HG02678 (cell line): ENCODE measurements at regions not wholly inside any gene's neighbourhood (a gene's known extent, or its start where the extent isn't known, plus 50 kb on each side); places are given as distances from the start of the nearest gene placed in this dataset.

Experiments
- ATAC-seq: cut with Tn5 transposase; IDR thresholded peaks from one replicate; pipeline ENCODE4 v1.9.1; 2021; ENCODE audit warnings: mild to moderate bottlenecking, moderate library complexity; ENCODE audit not compliant: unreplicated experiment

DNA sequence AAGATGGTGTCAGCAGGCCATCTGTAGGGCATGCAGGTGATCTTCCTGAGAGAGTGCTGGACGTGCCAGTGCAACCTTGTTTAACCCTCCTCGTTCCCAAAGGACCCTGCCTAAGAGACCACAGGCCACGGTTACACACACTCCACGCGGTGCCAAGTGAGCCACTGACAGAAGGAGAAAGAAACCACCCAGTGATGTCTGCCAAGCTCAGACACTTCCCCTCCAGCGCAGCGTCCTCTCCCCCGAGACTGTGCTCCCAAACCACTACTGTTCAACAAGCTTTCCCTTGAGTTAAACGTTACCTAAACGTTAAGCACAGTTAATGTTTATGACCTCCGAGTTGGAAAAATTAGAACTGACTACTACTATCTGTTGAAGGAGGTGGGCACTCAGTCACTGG, 119.1 kb upstream of the NCK2 start:
- no peak for ATAC-seq

DNA sequence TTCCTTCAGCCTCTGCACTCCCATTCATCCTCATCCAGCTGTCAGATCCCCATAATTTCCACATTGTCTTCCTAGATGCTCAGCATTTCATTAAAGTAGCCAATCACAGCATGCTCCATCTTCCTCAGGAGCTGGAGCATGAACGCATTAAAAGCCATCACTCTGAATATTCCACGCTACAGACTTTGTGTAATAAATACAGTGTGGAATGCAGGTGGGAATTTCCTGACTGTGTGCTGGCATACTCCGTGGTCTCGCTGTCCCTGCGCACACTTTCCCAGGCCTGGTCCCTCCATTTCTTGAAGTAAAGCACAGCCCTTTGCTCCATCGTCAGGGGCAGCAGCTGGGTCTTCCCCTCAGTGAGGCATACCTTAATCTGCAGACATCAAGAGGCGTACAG, 123.7 kb upstream of the NCK2 start:
- no peak for ATAC-seq

DNA sequence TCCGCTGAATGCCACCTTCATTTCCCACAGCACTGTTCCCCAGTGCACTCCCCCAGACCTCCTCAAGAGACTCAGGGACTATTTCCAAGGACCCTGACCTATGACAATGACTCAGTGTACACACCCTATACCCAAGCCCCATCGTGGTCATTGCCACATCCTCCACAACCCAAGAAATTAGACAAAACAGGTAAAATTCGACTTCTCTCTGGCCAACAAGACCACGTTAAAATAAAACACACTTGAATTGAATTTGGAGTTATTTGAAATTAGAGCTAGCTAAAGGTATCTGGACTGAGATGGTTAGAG, 126.4 kb upstream of the NCK2 start:
- ATAC-seq: no peak

DNA sequence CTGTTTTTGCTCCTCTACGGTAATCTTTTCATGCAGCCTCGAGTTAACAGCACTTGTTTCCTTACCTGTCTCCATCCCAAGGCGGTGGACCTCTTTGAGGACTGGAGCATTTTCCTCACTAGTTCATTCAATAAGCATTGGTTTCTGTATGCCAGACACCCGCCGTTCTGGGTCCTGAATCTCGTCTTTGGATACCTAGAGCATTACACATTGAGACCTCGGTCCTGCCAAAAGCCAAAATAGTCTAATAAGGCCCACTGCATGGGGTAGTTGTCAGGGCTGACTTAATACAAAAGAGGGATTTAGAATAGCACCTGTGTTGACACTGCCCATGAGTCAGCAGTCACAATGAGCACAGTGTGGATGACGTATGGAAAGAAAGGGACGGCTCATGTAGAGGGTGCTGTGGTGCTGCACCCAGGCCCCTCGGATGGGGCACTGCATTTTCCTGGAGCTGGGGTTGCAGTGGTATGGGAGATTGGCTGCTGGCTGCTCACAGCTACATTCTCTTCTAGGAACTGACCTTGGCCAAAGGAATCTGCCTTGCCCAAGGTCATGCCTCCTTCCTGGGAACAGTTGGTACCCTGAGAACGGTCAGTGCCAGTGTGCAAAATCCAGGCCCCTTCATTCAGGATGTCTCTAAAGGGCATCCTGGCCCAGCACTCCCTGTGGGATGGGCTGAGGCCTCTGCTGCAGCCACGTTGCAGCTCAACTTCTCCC, 126.9 kb upstream of the NCK2 start:
- ATAC-seq: no peak

DNA sequence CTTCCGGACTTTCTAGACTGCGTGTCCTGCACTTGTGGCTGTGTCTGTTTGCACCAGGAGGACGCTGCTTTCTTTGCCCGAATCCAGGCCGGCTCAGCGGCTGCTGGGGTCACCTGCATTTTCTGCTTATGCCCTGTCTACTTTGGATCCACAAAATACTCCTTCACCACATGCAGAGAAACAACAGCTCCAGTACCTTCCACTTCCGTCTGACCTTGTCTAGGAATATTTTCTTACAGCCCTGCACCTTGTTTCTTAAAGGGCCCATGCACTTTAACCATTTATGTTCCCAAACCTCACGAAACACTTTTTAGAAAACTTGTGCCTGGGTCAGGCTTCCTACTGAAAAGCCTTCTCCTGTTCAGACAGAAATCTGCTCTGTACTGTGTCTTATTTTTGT, 129.4 kb upstream of the NCK2 start:
- no peak for ATAC-seq

DNA sequence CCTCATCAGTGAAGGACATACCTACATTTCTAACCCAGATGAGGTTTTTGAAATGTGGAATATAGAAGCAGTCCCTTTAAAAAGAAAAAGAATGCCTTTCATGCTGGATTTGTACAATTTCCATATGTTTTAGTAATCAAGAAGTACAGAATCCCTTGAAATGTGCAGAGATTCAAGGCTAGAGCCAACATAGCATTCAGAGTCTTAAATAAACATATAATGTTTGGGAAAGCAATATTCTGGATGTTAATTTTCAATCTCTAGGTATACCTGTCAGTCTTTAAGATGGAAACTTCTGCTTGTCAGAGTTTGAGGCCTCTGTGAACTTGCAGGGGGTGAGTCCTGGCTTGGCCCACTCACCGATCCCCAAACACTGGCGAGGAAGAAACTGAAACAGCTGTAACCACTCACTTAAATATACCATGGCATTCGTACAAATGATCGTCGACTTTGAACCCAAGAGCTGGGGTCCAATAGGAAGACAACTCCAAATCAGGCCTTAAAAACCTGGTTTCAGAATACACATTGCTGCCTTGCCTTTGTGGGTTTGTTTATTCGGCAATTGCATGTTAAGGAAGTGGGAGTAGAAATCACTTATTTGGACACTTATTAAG, 132.8 kb upstream of the NCK2 start:
- ATAC-seq: no peak

DNA sequence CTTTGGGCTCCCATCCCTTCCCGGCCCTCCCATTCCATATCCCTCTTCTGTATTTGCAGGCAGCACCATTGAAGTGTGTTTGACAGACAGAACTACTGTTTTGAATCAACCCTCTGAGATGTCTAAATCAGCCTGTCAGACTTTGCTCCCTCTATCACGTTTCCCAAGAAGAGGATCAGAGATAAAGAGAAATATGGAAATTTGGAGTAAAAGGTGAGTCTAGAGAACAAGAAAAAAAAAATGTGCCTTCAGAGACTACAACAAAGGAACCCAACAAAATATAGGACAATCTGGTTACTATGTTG, 133.4 kb upstream of the NCK2 start:
- no peak for ATAC-seq

DNA sequence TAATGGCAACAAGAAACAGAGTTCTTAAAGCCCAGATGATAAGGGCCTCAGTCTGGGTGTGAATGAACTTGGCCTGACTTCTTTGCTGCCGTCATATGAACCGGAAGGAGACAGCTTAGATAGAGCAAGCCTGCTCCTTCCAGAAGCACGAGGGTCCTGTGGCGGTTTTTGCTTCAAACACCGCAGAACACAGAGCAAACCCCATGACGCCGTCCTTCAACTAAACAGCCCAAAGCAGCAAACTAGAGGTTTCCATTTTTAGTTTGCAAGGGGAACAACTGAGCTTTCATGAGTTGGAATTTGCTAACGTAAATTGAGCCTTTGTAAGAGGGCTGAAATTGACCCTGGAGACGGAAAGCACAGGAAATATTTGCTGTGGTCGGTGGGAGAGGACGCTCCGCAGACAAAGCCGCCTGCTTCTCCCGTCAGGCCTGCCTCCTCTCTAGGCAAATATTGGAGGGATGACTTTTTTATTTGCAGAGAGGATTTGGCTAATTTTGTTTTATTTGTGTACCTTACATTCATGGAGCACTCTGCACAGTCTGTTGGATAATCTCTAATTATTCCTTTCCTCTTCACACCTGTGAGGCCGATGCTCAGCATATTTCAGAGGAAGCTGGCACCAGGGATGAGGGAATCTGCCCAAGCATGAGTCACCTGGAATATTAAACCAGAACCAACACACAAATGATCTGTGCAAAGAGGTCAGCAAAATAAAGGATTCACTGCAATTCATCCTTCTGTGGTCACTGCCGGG, 134.0 kb upstream of the NCK2 start:
- ATAC-seq: no peak

DNA sequence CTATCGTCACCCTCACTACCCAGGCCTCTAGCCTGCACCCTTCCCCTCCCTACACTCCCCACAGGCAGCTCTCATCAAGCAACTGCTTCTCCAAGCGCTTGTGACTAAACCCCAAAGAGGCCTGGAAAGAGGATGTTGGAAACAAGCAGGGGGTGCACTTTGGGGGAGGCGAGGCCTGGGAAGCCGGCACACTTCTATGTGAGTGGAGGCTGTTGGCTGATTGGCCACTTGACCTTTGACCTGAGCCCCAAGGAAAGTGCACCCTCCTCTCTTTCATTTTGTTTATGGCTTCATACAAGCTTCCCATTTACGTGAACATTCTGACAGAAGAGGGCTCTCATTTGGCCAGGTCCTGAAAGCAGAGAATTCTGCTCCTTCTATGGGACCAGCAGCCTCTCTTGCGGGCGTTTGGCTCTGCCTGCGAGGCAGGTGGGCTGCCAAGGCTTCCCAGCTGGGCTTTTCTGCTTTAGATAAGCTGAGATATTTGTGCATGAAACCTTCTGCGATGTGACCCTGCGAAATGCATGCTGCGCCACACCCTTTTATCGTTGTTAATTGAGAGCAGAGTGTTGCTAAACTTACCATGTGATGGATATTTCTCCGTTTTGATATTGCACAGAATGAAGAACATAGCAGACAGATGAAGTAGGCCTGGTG, 134.8 kb upstream of the NCK2 start:
- no peak for ATAC-seq

DNA sequence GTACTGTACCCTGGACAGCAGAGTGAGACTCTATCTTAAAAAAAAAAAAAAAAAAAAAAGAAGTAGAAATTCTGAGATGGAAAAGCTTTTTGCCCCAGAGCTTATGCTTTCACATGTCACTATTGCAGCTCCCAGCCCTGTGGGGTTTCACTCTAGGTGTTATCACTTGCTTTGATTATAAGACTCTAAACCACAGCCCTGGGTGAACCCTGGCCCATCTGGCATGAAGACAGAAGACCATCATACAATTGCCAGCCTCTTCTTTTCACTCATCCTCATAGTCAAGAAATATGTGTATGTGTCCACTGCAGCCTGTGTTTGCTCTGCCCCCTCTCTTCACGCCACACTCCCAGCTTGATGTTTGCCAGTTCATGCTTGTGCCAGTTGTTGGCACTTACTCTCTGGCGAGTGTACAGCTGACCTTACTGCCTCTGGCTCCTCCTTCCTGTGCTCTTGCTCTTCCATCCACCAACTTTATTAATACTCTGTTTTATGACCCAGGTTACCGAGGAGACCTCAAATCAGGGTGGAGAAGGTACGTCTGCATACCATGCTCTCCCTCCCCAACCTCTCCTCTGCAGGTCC, 136.7 kb upstream of the NCK2 start:
- no peak for ATAC-seq

DNA sequence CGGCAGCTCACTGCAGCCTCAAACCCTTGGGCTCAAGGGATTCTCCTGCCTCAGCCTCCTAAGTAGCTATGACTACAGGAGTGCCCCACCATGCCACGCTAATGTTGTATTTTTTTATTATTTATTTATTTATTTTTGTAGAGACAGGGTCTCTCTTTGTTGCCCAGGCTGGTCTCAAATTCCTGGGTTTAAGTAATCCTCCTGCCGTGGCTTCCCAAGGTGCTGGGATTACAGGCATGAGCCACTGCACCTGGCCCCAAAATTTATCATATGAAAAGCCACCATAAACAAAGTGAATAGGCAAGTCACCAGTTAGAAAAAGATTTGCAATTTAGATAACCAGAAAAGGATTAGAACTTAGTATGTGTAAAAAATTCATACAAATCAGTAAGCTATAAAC, 138.6 kb upstream of the NCK2 start:
- ATAC-seq: no peak

DNA sequence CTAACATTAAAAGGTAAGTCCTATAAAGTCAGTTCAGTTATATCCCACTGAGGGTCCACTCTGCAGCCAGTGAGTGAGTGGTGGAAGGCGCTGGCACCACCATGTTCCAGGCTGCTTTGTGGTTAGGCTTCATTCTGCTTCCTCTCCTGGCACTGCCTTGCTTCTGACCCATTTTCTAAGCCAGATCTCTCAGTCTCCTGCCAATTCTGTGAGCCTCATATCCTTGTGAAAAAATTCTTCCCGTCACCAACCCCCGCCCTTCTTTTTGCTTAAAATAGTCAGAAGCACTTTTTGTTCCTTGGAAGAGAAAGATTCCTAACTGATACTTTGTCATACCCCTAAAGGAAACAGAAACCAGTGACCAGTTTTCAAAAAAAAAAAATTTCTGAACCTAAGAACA, 139.8 kb upstream of the NCK2 start:
- no peak for ATAC-seq

DNA sequence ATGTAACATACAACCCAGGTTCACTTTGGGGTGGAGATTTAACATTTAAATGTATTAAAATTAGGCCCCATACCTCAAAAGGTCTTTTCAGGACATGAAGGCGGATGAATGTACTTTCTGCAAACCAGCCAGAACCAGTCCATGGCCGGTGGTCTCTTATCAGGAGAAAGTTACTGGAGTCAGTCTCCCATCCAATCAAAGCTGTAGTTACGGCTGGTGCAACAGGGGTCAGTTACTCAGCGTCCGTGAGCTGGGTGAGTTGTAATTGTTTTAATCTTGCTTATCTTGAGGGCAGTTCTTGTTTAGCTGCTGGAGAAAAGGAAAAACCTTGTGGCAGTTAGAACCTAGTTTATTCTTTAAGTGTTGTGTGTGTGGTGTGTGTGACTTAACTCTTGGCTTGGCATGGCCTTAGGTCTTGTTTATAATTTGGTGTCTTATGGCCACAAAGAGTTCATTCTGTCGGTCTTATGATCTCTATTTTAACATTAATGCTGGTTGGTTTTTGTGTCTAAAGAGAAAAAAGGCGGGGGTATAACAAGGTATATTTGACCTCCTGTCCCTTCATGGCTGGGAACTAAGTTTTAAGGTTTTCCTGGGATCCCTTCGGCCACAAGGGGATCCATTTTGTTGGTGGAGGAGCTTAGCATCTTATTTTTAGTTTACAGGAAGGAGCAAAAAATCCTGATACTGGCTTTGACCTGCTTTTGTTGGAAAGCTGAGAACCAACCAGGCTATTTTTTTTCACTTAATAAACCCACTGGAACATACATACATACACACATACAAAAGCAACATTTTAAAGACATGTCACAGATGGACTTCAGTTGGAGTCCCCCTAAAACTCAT, 143.5 kb upstream of the NCK2 start:
- no peak for ATAC-seq

DNA sequence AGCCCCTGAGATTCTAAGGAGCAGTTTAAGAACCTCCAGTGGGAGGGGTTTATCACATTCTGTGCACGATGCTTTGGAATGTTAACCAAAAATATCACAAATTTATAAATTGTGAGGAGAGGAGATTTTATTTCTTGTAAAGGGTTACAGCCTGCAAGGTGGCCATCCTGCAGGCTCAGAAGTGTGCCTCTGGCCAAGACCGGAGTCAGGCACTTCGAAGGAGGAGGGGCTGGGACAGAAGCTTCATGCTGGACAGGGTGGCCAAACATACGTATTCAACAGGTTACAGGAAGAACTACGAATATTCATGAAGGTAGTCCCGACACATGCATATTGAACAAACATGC, 144.1 kb upstream of the NCK2 start:
- ATAC-seq: no peak

DNA sequence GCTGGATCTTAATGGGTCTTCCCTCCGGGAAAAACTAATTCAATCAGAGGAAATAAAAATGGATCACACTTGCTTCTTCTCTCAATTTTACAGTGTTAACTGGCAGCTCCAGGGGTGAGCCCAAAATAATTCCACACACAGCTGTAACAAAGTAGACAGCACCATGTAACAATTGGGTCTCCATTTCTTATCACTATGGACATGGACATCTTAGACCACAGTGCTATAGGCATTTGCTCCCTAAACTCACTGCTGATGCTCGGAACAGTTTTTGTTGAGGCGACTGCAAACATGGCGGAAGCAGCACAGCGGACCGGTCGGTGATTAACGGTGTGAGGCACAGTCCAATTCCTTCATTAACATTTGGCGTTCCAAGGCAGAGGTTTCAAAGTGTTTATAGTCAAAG, 144.7 kb upstream of the NCK2 start:
- ATAC-seq: no peak

DNA sequence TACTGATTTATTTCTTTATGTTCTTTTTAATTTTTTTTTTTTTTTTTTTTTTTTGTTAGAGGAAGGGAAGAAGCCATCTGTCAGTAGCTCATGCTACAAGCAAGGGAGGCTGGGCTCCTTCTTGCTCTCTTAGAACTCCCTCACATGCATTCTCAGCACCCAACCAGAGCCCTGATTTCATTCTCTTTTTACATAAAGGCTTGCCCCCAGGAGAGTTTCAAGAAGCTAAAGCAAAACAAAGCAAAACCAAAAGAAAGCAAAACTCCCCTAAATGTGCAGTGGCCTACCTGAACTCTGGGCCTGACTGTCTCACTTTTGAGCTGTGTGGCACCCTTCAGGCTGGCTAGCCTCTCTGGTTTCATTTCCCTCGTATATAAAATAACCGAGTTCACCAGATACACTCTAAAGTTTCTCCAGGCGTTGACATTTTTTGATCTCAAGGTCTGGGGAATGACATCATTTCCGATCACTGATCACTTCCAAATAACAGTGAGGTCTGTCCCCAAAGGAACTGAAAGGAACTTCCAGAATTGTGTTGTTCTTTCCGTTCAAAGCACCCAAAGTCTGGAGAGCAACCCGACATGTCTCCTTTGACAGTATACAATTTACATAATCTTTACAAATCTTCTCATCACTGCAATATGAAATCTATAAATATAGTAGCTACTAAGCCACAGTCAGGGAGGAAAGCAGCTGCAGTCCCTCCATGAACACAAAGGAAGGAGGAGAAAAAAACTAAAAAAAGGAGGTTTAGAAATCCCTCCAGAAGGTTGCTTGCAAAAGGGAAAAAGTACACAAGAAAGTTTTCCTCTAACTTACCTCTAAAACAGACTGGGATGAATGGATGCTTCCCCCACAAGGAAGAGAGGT, 145.6 kb upstream of the NCK2 start:
- ATAC-seq: no peak

DNA sequence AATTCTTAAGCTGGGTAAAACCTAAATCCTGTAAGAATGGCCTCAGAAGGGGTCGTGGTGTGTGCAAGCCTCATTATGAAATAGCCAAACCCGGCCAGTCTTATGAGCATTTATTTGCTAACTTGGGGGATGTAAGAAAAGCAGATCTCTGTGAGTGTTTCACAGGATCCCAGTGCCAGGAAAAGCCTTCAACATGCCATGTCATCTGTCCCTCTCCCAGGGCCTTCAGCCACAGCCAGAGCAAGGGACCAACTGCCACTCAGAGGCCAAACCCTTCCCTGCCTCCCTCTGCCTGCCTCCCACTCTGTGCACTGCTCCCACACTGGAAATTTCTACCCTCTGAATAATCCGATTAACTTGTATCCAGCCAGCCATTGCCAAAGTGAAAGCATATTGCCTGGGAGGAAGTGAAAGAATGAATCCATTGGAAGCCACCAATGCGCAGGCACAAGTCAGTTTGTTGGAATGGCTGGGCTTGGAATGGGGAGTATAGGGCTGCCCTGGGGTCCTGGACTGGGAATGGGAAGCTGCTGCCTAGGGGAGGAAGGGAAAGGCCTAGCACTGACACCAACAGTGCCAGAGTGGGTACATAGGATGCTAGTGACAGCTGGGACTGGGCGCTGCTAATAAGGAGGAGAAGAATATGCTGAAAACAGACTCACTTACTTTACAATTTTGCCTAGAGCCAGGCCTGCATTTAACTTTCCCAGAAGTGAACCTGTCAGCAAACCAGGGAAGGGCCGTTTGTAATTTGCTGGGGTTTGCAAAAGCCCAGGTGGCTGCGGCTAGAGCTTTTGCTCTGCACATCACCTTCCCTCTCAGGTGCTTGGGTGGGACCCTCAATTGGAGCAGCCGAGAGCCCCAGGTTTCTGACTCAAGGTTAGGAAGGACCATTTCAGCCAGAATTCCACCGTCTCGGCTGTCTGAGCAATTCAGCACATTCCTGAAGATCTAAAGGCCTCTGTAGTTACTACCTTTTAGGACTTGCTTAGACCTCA, 146.6 kb upstream of the NCK2 start:
- ATAC-seq: no peak

DNA sequence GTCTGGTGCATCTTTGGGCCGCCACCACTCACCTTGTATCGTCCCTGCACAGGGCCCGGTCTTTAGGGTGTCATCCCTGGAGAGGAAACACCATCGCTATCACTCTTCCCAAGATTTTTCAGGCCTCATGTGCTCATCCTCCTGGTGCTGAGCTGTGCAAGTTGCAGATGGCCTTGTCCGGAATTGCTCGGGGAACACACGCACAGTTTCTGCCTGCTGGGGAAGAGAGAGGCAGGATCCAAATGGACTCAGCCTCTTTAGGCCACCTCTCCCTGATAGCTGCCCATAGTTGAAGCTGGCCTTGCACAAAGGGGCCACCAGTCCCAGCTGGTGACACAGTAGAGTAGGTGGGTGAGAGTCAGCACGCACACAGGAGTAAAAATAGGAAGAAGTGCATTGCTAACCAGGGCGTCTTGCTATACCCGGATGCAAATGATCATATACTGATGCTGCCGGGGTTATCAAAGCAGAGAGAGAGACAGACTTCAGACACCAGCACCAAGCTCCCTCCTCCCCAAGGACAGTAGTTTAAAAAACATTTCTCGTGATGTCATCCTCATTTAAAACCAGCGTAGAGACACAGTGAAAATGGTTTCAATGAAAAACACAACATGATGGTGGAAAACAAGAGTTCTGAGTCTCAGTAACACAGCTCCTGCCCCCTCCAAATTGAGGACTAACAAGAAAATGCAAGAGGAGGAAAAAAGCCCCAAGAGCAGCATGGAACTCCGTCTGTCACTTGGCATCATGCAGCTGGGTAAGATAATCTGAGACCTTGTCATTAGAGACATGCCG, 147.5 kb upstream of the NCK2 start:
- no peak for ATAC-seq
